GM19452 (cell line): ENCODE measurements at regions not wholly inside any gene's neighbourhood (a gene's known extent, or its start where the extent isn't known, plus 50 kb on each side); places are given as distances from the start of the nearest gene placed in this dataset.
A peak's percentile ranks its signal among the peaks of the same experiment; 100 is the strongest.

Experiments
- ATAC-seq: cut with Tn5 transposase; IDR thresholded peaks from one replicate; pipeline ENCODE4 v1.9.1; 2021; ENCODE audit not compliant: unreplicated experiment

DNA sequence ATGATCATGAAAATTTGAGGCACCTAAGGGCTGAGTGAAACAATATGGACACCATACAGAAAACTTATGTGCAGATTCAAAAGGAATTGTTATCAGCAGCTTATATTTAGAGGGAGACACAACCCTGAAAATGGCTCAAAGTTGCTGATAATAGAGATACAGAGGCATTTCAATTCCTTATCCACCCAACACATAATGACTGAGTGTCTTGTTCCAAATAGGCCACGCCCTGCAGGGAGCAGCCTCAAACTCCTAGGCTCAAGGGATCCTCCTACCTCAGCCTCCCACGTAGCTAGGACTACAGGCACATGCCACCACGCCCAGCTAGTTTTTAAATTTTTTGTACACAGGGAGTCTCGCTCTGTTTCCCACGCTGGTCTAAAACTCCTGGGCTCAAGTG is 79.0 kb downstream of the LBH start:
- ATAC-seq, result no peak

DNA sequence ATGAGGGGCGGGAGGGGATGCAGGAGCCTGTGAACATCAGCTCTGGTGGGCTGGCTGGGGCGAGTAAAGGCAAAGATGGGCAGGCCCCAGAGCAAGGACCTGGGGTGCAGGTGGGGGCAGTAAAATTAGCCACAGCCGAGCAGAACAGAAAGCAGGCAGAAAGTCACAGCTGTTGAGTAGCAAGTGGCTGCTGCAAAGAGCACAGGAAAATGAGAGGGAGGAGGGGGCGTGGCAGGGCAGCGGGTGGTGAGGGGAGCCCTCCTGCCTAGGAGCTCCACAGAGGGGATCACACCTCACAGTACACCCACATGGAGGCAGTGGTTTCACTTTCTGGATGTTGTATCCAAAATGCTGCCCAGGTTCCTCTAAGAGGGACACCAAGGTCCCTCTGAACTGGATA is 79.6 kb downstream of the LBH start:
- ATAC-seq, result no peak

DNA sequence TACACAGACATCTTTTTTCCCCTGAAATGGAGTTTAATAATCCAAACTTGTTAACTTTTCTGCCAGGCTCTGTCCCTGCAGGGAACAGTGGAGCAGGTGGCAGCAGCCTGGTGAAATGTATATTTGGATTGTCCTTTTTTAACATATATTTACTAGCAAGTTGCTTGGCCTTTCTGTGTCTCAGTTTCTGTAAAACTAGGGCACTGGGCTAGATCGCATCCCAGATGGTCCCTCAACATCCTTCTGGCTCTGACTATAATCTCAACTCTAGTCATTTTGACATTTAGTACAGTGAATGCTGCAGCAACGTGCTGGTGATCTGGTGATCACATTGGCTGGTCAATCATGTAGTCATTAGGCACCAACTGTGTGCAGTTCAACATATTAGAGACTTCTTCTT is 80.4 kb downstream of the LBH start:
- ATAC-seq, result no peak

DNA sequence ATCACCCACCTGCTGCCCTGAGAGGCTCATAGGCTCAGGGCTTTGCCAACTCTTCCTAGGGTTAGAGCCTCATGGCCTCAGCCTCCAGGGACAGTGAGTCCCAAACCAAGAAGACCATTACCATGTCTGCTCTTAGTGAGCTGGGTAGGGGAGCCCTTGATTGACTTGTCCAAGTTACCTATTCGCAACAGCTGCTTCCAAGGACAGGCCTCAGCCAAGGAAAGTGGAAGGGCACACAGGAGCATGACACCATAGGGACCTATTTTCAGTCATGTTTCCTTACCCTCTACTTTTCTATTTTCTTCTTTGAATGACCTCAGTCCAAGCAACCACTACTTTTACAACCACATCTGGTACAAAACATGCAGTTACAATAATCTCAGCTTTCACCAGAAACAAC is 81.6 kb downstream of the LBH start:
- no peak for ATAC-seq

DNA sequence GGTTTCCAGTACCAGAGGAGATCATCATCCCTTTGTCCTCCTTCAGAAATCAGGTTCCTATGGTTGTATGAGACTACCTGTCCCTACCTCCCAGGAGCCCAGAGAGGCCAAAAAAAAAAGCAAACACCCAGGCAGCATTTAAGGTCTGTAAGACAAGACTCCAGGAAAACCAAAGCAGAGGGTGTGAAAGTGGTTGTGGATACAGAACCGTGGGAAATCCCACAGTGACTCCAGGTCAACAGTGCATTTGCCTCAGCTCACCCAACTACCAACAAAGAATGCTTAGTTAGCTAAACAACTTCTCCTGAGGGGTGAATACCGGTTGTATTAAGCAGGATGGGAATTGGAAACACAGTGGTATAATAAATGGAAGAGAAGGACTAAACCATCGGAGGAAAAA is 83.6 kb downstream of the LBH start:
- no peak for ATAC-seq

DNA sequence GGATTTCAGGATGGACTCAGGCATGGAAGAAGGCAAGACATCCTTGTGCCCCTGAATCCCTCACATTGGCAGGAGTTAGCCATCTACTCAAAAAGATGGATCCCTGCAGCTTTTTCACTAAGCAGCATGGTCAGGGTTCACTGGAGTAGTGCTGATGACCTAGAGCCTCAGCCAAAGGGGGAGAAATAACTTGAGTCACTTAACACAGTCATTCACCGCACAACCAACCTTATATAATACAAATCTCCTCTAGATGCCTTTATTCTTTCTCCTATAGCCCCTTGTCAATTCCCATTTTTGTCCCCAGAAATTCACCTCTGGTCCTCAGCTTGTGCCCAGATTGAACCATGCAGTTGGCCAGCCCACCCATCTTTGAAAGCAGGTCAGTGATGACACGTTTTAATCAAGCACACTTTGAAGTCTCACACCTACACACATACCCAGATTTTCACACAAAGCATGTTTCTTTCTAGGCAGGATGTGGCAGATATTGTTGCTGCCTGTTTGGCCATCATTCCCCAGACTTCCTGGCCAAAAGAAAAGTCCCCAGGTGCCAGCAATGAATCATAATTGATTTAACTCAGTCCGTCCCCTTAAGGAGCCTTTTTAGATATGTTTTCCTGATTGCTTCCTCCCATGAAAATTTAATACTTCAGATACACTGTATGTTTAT is 84.2 kb downstream of the LBH start:
- no peak for ATAC-seq

DNA sequence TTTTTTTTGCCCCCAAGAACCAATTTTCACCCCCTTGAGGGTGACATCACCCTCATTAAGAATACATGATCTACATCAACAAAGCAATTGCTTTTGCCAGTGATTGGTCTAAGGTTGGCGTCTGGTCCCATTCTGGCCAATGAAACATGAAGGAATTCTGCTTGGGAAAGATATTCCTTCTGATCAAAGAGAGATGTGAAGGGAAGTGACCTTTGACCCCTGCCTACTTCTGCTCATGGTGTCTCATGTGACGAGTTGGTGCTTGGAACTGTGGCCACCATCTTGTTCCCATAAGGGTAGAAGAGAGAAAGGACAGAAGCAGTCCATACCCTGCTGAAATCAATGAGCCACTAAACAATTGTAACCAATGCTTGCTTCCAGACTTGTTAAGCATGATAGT is 85.1 kb downstream of the LBH start:
- no peak for ATAC-seq

DNA sequence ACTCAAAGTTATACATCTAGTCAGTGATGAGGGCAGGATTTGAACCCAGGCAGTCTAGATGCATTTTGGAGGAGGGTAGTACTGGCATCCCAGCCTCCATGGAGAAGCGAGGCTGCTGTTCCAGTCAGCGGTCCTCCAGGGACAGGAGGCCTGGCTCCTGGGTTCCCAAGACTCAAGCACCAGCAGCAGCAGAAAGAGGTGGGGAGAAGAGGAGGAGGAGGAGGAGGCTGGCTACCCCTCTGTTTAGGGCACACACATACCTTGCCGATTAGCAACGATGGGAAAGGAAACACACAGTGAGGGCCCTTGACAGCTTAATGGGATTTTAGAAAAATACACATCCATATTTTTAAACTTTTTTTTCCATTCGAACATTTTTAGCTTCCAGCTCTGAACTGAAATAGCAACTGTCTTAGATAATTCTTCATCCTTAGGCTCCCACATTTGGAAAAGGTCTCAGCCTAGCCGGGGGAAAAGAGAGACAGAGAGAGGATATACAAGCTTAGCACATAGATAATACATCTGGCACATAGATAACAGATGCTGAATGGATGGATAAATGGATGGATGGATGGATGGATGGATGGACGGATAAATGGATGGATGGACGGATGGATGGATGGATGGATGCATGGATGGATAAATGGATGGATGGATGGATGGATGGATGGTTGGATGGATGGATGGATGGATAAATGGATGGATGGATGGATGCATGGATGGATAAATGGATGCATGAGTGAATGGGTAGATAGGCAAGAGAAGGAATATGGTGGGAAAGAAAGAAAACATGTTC is 87.9 kb downstream of the LBH start:
- ATAC-seq, result no peak

DNA sequence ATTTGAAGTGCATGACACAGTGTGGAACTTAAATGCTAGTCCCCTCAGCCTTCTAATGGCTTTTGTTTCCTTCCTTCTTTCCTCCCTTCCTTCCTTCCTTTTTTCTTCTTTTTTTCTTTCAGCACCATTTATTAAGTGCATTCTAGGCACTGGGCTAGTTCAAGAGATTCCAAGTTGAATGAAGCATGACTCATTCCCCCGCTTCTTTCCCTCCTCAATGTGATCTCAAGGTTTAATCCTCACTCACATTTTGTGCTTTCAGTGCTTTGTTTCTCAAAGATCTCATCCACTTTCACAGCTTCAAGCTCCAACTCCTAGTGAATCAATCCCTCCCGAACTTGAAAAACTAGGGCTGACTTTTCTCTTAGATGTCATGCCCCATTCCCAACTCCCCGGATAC is 90.1 kb downstream of the LBH start:
- no peak for ATAC-seq

DNA sequence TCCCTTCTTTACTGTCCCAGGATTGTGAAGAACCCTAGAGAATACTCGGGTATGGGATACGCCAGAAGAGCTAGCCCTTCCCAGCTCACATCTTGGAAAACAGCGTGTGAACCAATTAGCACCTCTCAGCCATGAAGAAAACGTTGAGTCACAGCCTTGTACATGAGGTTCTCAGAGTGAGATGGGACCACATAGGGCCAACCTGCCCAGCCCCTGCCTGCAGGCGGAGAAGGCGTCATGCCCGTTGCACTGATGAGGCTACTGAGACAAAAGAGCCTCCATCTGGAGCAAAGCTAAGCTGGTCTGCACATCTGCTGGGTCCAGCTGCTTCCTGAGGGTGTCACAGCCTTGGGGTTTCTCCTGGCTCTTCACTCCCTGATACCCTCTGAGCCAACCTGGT is 92.2 kb downstream of the LBH start:
- ATAC-seq, result no peak

DNA sequence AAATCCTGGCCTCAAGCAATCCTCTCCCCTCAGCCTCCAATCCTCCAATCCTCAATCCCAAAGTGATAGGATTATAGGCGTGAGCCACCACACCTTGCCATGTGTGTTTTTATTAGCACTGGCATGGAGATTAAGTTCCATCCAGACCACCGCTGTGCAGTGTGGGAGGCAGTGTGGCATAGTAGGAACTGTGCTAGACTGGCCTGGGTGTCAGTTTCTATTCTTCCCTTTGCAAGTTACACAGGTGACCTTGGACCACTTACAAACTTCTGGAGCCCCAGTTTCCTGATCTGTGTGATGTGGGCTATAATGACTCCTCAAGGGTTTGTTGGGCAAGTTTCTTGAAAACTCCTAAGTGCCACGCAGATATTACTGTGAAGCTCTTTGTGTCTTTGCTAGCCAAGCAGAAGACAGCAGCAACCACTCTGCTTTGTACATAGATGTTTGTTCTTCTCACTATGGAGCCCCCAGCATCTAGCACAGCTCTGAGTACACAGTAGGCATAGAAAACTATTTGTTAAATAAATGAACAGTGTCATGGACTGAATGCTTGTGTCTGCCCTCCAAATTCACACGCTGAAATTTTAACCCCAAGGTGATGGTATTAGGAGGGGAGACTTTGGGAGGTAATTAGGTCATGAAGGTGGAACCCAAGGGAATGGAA is 93.0 kb downstream of the LBH start:
- ATAC-seq, result no peak

DNA sequence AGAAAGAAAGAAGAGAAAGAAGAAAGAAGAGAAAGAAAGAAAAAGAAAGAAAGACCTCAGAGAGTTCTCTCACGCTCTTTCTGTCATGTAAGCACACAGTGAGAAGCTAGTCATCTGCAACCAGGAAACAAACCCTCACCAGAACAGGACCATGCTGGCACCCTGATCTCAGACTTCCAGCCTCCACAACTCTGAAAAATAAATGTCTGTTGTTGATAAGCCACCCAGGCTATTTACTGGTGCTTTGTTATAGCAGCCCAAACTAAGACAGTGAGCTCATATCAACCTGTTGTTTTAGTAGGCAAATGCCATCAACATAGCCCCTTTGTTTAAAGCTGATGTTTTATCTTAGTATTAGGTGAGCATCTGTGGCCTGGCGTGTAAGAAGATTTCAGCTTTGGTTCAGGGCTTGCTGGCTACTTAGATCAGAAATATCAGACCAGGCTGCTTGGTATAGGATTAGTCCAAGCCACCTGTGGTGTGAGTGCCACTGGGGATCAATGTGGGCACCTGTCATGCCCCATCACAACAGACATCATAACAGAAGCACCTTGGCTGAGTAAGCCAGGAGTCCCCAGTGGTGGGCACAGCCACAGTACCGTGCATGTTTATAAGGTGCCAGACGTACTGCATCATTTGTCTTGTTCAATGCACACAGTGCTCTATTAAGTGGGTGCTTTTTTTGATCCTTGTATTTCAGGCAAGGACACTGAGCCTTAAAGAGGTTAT is 94.4 kb downstream of the LBH start:
- ATAC-seq, result no peak

DNA sequence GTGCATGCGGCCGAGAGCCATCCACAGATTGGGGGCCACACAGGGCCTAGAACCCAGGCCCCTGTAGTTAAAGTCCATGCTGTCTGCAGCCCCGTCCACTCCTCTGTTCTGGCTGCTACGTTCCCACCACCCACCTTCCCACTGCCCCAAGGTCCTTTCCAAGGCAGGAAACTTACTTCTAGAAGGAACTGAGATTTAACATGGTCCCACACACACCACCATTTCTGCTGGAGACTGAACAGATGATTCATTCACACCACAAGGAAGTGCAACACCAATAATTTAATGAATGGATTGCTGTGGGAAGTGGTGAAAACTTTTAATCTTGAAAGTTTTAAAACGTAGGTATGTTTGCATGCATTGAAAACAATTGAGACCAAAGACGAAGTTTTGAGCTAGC is 95.2 kb downstream of the LBH start:
- ATAC-seq, result no peak

DNA sequence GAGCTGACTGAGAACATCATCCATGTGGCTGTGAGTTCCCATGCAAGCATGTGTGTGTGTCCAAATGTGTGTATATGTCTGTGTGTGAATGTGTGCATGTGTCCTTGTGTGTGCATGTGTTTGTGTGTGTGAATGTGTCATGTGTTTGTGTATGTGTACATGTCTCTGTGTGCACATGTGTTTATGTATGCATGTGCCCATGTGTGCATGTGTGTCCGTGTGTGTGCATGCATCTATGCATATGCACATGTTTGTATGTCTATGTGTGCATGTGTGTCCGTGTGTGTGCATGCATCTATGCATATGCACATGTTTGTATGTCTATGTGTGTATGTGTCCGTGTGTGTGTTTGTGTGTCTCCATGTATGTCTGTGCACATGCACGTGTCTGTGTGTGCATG is 99.7 kb downstream of the LBH start:
- no peak for ATAC-seq

DNA sequence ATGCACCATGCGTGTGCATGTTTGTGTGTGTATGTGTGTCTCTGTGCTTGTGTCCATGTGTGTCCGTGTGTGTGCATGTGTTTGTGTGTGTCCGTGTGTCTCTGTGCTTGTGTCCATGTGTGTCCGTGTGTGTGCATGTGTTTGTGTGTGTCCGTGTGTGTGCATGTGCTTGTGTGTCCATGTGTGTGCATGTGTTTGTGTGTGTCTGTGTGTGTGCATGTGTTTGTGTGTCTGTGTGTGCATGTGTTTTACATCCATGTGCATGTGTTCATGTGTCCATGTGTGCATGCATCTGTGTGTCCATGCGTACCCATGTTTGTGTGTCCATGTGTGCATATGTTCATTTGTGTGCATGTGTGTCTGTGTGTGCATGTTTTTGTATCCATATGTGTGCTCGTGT is 100.5 kb downstream of the LBH start:
- ATAC-seq, result no peak

DNA sequence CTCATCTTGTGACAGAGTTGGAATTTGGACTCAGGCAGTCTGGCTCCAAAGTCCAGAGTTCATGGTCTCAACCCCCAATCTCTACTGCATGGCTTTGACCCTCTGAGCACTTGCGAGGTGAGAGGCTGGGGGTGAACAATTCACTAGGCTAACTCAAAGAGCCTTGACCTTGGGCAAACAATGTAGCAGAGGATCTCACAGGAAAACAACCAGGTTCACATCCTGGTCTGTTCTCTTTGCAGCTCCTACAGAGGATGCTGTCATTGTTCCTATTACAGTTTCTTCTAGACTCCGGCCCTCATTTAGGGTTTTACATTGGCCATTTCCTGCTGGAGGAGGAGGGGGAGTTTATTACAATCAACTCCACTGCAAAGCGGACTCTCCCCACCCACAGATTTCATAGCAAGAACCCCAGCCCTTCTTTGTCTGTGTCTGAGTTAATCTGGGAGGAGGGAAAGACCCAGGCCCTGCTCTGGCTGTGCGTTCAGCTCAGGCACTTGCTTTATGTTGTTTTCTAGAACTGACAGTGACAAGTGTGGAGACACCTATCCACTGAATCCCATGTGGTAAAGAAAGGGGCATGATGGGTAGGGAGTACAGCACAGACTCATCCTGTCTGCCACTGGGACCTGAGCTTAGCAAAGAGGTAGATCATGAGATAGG is 101.6 kb downstream of the LBH start:
- ATAC-seq, result no peak

DNA sequence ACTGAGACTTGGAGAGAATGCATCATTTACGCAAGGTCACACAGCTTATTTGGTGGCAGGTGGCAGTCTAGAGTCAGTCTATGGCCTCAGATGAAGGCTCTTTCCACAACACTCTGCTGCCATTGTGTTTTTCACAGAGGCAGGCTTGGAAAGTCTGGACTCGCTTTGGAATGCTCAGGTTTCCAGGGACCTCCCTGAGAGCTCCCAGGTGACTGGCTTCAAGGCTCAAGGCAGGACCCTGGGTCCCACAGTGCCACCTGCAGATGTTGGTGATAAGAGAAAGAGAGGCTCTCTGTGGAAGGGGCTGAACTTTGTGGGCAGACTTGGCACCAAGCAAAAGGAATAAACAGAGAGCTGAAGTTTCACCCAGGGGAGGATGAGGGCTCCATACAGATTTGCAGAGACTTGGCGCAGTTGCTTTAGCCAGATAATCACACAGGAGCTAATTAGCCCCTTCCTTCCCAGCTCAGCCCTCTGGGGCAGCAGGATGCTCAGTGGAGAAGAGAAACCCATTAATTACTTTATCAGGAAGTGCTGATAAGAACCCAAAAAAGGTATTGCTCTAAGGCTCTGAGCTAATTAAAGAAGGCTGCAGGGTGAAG is 103.5 kb downstream of the LBH start:
- ATAC-seq, result no peak

DNA sequence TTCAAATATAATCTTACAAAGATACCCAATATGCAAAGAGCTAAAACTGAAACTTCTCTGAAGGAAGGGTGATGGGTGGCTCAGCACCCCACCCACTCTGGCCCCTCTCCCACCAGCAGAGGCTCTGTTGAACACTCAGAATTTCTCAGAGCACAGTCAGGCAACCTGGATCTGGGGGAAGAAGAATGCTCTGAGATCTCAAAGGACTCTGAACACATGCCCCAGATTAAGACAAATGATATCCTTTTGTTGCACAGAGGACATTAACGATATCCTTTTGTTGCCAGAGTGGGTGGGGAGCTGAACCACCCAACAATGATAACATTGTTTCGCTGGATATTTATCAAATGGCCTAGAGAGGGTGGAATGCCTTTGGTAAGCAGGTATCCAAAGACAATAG is 104.8 kb downstream of the LBH start:
- ATAC-seq, result no peak

DNA sequence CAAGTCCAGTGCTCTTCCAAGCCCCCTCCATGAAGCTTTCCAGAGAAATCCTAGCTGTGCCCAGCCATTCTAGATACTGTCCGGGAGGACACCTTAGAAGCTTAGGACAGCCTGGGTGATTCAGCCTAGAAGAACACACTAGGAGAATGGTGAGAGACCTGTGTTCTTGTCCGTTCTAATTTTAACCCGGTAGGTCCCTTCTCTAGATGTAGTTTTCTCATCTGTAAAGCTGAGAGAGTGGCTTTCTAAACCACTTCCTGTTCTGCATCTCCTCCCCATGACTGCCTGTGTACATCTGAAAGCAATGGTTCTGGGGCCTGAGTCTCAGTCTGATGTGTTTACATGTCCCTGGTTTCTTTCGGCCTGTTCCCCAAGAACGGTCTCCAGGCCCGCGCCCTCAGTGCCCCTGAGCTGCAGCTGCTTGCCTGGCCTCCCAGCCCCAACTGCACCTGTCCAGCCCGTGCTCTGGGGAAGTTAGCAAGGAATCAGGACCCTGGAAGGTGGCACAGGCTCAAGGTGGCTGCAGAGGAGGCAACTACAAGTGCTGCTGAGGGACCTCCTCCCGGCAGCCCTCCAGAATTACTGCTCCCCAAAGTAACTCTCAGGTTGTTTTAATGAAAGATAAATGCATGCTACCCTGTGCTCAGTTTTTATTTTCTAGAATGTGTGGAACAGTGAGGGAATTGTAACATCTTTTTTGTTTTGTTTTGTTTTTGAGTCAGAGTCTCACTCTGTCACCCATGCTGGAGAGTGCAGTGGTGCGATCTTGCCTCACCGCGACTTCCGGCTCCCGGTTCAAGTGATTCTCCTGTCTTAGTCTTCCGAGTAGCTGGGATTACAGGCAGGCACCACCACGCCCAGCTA is 105.9 kb downstream of the LBH start:
- ATAC-seq, result peak; percentile 94

DNA sequence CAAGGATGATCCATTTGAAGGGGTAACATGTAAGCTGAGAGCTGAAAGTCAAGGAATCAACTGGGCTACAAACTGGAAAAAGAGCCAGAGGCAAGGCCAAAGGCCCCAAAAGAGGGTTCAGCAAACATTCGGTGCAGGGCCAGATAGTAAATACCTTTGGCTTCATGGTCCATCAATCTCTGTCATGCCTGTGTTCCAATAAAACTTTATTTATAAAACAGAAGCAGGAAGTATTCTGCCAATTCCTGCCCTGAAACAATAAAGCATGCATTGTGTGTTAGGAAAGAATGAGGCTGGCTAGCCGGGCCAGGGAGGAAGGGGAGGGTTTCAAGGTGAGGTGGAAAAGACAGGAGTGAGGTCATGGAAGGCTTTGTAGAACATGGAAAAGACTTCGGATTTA is 107.1 kb downstream of the LBH start:
- no peak for ATAC-seq
